HG03280 (cell line): ENCODE measurements at regions not wholly inside any gene's neighbourhood (a gene's known extent, or its start where the extent isn't known, plus 50 kb on each side); places are given as distances from the start of the nearest gene placed in this dataset.
A peak's percentile ranks its signal among the peaks of the same experiment; 100 is the strongest.
"Not testable (repeated sequence)": the region's sequence is repeated elsewhere in the genome, so short reads cannot be mapped to it uniquely, and the experiment has no call there.

Experiments used
- ATAC-seq: cut with Tn5 transposase; IDR thresholded peaks from one replicate; pipeline ENCODE4 v1.9.1; 2021; ENCODE audit warnings: mild to moderate bottlenecking, moderate library complexity; ENCODE audit not compliant: unreplicated experiment

GRCh38 chr3:76502076-76502475 is 537.8 kb upstream of the ROBO2 start:
- ATAC-seq: no peak

- ATAC-seq: no peak
Measured at GRCh38 chr3:76505202-76505845, 534.6 kb upstream of the ROBO2 start.

GRCh38 chr3:76509179-76509830 is 530.6 kb upstream of the ROBO2 start:
- no peak for ATAC-seq

- no peak for ATAC-seq
Measured at GRCh38 chr3:76514836-76515235, 525.1 kb upstream of the ROBO2 start.

DNA sequence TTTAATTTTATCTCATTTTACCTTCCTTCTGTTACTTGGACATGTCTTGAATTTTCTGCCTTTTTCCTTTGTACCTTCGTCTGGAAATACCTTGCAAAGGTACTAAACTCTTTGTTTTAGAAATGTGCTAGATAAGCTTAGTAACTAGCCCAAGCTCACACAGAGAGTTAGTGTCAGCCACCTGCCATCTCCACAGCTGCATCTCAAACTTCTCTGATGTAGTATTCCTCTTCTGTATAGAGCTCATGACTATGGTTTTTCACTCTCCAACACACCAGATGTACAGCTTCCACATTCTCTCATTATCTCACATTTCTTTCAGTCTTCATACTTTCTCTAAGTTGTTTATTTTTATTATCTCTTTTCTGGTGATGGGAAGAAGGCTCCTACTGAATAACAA is 516.6 kb upstream of the ROBO2 start:
- ATAC-seq: no peak

DNA sequence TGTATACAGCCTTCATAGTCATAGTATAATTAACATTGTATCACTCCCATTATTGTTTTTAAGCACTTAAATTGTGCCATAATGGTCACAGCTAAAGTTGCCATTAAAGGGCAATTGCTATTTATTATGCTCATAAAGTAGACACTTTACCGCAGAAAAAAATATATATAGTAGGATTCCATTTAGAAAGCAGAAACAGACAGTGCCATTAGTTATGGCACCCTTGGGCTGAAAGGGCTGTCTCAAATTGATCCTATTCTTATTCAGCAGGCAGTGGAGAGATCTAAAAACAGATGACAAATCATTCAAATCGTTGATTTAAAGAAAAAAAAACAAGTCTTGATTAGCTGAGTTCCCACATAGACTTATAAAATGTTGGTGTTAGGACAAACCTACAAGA is 514.2 kb upstream of the ROBO2 start:
- no peak for ATAC-seq

GRCh38 chr3:76527773-76528172 is 512.1 kb upstream of the ROBO2 start:
- no peak for ATAC-seq

GRCh38 chr3:76532158-76532822 is 507.6 kb upstream of the ROBO2 start:
- no peak for ATAC-seq

DNA sequence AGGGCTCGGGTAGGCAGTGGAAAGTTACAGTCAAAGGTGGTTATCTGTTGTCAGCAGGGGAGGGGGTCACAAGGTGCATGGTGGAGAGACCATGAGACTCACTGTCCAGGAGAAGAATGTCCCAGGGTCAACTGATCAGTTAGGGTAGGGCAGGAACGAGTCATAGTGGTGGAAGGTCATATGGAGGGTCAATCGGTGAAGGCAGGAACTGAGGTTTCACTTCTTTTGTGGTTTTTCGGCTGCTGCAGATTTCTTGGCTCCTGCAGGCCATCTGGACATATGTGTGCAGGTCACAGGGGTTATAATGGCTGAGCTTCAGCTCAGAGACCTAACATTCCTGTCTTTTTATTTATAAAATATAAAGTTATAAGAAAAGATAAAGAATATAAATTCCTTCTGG is 506.2 kb upstream of the ROBO2 start:
- not testable (repeated sequence) for ATAC-seq

DNA sequence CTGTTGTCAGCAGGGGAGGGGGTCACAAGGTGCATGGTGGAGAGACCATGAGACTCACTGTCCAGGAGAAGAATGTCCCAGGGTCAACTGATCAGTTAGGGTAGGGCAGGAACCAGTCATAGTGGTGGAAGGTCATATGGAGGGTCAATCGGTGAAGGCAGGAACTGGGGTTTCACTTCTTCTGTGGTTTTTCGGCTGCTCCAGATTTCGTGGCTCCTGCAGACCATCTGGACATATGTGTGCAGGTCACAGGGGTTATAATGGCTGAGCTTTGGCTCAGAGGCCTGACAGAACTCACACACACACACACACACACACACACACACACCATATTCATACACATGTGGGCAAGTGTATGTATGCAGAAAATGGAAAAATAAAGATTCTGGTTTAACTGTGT is 502.0 kb upstream of the ROBO2 start:
- peak; percentile 58 for ATAC-seq

DNA sequence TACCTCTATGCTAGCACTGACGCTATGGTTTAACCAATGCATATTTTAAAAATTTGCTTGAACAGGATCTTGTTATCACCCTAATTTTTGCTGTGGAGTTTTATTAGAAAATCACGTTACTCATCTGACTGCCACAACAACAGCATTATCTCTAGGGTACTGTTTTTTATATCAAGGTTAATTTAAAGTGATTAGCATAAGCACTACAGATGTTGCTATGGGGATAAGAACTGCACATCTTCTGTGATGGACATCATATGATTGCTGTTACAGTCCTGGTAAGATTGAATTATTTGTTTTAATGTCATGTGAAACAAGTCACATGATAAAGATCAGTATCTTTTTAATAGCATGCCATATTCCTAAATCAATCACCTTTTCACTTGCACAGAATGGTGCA is 492.2 kb upstream of the ROBO2 start:
- no peak for ATAC-seq

DNA sequence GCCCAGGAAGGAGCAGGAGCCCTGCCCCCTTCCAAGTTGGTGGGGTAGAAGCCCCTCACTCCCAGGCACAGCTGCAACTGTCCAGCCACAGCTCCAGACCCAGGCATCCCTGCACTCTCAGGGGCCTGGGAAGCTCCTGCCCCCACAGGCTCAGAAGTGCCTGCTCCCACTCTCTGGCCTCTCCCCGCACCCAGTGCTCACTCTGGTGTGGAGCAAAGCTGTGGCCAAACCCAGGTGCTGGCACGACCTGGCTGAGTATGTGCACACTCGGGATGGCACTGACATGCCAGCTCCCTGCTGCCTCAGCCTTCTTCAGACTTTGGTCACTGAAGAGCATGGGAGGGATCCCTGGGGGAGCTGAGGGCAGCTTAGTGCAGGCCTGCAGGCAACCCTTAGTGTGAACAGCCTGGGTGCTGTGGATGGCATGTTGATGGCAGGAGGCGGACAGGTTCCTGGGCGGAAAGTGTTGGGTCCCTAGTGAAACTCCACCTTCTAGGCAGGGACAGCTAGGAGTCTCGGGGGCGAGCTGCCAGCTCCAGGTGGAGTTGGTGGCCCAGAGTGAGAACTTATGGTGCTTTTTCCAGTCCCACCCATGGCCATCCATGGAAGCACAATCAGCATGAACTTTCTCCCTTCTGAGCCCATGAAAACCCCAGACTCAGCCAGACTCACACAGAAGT is 489.2 kb upstream of the ROBO2 start:
- no peak for ATAC-seq

DNA sequence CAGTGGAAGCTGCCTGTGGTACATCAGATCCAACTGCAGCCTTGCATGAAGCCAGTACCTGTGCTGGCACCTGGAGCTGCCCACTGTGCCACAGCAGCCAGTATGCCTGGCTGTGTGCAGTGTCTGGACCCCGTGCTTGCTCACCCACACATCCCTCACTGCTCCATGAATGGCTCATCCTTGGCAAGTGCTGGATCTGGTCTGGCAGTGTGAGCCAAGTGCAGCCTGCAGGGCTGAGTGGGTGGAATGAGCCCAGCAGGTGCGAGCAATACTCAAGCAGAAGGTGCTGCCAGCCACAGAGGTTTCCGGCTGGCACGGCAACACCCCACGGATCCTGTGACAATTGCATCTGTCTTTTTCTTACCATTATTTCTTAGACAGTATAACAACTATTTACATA is 488.2 kb upstream of the ROBO2 start:
- ATAC-seq: no peak

DNA sequence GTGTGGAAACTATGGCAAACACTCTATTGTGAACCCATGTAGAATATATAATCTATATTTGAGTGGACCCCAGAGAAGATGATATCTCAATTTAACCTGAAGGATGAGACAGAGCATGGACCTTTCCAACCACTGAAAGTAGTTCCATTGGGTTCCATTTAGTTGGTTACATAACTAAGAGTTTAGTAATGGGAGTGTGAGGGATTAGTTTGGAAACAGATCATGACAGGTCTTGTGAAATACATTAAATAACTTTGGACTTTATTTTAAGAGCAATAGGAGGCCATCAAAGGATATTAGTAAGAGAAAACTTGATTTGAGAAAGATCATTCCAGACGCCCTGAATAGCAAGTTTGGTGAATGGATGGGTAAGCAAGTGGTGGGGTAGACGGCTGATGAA is 487.2 kb upstream of the ROBO2 start:
- ATAC-seq: no peak

GRCh38 chr3:76554707-76555106 is 485.2 kb upstream of the ROBO2 start:
- ATAC-seq: no peak

DNA sequence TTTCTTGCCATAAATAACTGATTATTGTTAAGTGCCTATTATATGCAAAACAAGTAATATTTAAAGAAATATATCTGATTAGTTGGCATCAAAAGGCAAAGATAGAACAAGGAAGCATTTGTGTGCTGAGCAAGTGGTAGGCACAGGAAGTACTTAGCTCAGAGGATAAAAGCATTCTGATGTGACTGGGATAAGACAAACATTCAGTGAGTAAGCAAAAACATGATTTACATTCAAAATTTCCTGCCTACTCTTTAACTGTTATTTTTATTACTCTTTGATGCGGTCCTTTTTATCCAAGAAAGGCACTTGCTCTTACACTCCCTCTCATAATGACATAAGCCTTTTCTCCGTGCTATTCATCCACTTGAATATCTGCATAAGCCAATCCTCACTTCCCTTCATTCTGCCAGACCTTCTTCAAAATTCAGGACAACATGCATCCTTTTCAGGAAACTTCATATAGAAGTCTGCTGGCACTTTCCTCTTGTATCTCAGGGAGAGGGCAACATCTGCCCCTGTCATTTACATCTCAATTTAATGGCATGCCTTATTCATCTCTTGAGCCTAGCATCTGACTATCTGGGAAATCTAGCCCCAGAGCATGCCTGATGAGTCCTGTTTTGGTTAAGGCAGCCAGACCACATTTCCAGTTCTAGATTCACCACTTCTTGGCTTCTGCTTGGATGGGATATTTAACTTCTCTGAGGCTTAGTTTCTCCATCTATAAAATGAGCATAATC is 478.2 kb upstream of the ROBO2 start:
- no peak for ATAC-seq

DNA sequence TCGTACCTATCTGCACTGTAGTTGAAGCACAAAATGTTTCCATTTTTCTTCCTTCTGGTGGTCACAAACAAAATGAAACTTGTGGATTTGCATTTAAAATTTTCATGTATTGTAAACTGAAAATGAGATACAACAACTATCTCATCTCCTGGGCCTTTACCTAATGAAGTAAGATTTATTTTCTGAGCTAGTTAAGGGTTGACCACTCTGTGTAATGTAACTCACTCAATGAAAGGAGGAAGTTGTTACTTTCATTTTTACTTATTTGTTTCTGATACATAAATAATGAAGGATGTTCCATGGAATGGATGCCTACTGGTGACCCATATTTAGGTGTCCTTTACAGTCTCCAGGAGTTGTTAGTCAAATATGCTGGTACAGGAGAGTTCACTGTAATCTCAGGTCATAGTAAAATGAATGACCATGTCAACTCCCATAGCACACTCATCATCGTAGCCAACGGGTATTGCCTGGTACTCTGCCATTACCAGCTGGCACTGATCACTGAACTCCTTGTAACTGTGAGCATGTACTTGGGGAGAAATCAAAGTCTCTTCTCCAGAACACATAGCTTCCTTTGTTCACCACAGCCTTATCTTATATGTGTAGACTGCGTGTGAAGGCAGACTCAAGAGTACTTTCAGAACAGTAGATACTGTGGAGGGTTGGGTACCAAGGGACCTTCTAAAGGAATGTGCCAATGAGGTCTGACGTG is 474.2 kb upstream of the ROBO2 start:
- no peak for ATAC-seq

- ATAC-seq: no peak
Measured at GRCh38 chr3:76566211-76566534, 473.7 kb upstream of the ROBO2 start.

- no peak for ATAC-seq
Measured at GRCh38 chr3:76566904-76567303, 473.0 kb upstream of the ROBO2 start.

DNA sequence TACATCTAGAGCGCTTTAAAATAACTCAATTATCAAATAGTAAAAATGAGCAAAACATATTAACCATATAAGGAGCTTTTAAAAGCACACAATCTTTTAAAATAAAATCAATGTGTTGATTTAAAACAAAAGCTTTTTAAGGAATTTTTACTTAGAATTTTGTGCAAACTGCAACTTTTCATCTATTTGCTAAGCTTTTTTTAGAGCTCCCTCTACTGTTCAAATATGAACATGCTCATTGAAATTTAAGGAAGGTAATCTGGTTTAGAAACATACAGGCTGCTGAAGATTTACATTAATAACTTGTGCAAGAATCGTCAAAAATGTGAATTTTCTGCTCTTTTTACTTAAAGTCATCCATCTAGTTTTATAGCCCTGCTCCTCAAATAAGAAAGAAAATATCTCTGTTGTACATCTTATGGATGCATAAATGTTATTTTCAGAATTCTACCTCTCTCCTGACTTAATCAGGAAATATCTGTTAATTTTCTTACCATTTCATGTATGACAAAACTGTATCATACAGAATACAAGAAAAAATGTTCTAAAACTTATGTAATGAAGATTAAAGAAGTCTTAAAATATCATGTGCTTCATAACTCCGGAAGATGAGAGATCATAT is 469.4 kb upstream of the ROBO2 start:
- ATAC-seq: no peak
